Lower leg skin (tissue), 4 donors: ENCODE measurements at regions not wholly inside any gene's neighbourhood (a gene's known extent, or its start where the extent isn't known, plus 50 kb on each side); places are given as distances from the start of the nearest gene placed in this dataset.

Source experiments
- DNase-seq, 2 donors: peaks; one replicate each; pipeline ENCODE4 v3.0.0-alpha.2; 2019; ENCODE audit warnings: low spot score in 2 of 2
- H3K4me3 ChIP-seq: fragments of 200-600 bp; sonication (generic); 2 replicates; pipeline ENCODE4 v1.5.1; 2017; ENCODE audit warnings: mild to moderate bottlenecking, low read depth; ENCODE audit not compliant: poor library complexity, severe bottlenecking
- POLR2A ChIP-seq, 2 donors: fragments of 450-650 bp; IDR thresholded peaks; one replicate each; pipeline ENCODE4 v1.6.1; 2016 to 2017; ENCODE audit warnings: antibody characterized with exemption in 2 of 2, mild to moderate bottlenecking in 1 of 2, moderate library complexity in 1 of 2
- whole genome bisulfite sequencing, 2 donors: methylation state at CpG; one replicate each; pipeline ENCODE4 v1.1.5; 2018; 5-methylcytosine and 5-hydroxymethylcytosine counted together
- intact Hi-C: fragments of 100-400 bp; cut with DNase I; formaldehyde crosslinking; loops from one replicate; pipeline ENCODE4 v1.15.0; 2023; ENCODE audit warnings: low total_unique reads
- TF ChIP-seq, protein P1 (sequence below), 3 donors: fragments of 450-650 bp; IDR thresholded peaks; one replicate each; pipeline ENCODE4 v1.5.1; 2016; ENCODE audit warnings: antibody characterized with exemption in 3 of 3, mild to moderate bottlenecking in 3 of 3, moderate library complexity in 2 of 3

DNA sequence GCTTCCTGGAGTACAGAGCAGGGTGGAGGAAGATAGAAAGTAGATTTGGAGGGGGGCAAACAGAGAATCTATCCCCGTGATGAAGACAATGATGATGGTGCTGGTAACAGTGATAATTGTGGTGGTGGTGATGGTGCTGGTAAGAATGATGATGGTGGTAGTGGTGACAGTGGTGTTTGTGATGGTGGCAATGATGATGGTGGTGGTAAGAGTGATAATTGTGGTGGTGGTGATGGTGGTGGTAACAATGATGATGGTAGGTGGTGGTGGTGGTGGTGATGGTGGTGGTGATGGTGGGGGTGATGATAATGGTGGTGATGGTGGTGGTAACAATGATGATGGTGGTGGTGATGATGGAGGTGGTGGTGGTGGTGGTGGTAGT, 169.8 kb downstream of the TSHZ3 start:
- H3K4me3 ChIP-seq = no peak overlapping the region
- intact Hi-C loops = no loop called here
- 87 to 92% methylated on average over 1 of the region's 1 CpG for WGBS, 2 donors
- TF ChIP-seq, protein P1, sequence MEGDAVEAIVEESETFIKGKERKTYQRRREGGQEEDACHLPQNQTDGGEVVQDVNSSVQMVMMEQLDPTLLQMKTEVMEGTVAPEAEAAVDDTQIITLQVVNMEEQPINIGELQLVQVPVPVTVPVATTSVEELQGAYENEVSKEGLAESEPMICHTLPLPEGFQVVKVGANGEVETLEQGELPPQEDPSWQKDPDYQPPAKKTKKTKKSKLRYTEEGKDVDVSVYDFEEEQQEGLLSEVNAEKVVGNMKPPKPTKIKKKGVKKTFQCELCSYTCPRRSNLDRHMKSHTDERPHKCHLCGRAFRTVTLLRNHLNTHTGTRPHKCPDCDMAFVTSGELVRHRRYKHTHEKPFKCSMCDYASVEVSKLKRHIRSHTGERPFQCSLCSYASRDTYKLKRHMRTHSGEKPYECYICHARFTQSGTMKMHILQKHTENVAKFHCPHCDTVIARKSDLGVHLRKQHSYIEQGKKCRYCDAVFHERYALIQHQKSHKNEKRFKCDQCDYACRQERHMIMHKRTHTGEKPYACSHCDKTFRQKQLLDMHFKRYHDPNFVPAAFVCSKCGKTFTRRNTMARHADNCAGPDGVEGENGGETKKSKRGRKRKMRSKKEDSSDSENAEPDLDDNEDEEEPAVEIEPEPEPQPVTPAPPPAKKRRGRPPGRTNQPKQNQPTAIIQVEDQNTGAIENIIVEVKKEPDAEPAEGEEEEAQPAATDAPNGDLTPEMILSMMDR (IDR thresholded peaks at IDR 0.05) = no peak
- TF ChIP-seq POLR2A (IDR thresholded peaks at IDR 0.05) = no peak
- no peak for DNase-seq

DNA sequence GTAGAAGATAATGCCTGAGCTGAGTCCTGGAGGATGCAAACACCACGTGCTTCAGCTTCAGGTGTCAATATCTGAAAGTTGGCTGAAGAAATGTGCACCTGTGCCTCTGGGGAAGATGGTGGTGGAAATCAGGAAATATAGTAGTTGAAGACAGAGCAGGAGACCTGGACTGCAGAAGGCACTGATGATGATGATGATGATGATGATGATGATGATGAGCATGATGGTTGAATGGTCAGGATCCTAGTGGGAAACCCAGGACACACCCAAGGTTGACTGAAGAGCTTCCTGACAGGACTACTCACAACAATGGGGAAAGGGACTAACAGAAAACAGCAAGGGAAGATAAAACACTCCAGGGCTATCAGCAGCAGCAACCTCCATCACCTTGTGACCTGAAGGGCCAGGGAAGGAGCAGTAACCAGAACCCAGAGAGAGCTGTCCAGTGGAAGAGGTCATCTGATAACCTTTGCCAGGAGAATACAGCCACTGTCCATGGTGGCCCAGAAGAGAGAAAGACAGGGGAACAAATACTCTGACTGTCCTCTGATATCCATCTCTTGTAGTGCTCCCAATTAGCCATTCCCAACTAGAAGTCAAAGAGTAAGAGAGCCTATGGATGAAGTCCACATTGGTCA, 170.3 kb downstream of the TSHZ3 start:
- WGBS, 2 donors = 86 to 95% methylated on average over 1 of the region's 1 CpG
- TF ChIP-seq, protein P1 (IDR thresholded peaks at IDR 0.05) = no peak
- TF ChIP-seq POLR2A (IDR thresholded peaks at IDR 0.05) = no peak
- intact Hi-C loops = no loop called here
- no peak for DNase-seq
- no peak overlapping the region for H3K4me3 ChIP-seq

DNA sequence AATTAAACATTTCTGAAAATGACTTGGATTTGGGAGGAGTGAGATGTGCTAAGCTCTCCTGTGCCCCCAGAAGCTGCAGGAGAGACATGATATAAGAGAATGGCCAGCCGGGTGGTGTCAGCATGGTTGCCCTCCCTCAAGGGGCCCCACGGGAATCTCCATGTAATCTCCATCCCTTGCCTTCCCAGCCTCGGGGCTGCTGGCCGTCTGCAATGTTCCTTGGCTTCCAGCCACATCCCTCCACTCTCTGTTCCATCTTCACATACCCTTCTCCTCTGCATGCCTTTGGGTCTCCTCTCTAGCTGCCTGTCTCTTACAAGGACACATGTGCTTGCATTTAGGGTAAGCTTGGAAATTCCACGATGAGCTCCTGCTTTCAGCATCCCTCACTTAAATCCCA, 172.0 kb downstream of the TSHZ3 start:
- intact Hi-C loops = no loop called here
- H3K4me3 ChIP-seq = no peak overlapping the region
- DNase-seq = peak in 1 of 2 donors; percentile 60
- 35 to 40% methylated on average over 5 of the region's 5 CpGs for WGBS, 2 donors
- TF ChIP-seq POLR2A (IDR thresholded peaks at IDR 0.05) = no peak

DNA sequence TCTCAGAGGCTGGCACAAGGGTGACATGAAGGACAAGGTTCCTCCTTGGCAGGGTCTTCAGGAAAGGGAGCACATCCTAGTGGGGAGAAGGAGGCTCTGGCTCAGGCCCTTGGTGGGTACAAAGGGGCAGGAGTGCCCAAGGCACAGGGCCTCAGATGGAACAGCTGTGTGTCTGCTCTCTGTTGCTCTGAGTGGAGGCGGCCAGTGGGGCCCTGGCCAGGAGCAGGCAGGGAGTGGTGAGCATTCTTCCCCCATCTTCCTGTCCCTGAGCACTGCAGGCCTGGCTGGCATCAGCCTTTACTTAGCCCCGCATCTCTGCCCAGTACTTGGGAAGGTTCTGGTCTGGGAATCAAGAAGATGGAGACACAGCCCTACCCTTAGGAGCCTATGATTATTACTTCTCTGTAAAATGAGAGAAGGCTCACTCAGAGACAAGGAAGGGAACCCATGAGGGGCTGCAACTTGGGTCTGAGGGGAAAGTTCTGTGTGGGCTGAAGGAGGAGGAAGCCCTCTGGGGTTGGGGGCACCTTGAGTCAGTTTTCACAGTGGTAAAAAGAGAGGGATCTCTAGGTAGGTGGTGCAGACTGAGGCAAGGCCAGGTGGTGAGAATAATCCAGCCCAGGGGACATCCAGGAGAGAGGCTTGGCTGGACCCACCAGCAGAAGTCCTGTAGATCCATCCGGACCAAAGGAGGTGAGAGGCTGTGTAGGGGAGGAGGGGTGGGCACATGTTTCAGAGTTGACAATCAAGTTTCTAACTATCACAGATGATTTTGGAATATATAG, 173.5 kb downstream of the TSHZ3 start:
- intact Hi-C loops = no loop called here
- WGBS, 2 donors = 73 to 77% methylated on average over 3 of the region's 3 CpGs
- DNase-seq = peak in 1 of 2 donors; percentile 61
- no peak overlapping the region for H3K4me3 ChIP-seq
- no peak for TF ChIP-seq POLR2A (IDR thresholded peaks at IDR 0.05)
- TF ChIP-seq, protein P1 (IDR thresholded peaks at IDR 0.05) = no peak

DNA sequence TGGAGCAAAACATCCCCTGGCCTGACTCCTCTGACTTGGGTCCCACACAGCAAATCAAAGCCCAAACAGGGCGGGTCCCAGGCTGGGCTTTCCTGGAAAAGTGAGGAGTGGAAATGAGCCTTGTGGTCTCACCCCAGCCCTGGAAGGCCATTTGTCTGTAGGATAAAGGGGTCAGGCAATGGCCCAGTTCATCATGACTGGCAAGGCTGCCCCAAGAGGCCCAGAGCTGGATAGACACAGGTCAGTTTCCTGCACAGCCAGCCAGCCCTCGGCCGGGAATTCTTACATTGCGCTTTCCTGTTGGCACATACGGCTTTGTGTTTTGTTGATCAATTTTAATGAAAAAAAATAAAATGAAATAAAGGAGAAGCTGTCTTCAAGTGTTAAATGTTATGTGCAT, 174.3 kb downstream of the TSHZ3 start:
- TF ChIP-seq POLR2A (IDR thresholded peaks at IDR 0.05) = no peak
- TF ChIP-seq, protein P1 (IDR thresholded peaks at IDR 0.05) = no peak
- H3K4me3 ChIP-seq = no peak overlapping the region
- intact Hi-C loops = no loop called here
- DNase-seq = peak in 1 of 2 donors; percentile 81
- WGBS, 2 donors = 60 to 64% methylated on average over 5 of the region's 5 CpGs

DNA sequence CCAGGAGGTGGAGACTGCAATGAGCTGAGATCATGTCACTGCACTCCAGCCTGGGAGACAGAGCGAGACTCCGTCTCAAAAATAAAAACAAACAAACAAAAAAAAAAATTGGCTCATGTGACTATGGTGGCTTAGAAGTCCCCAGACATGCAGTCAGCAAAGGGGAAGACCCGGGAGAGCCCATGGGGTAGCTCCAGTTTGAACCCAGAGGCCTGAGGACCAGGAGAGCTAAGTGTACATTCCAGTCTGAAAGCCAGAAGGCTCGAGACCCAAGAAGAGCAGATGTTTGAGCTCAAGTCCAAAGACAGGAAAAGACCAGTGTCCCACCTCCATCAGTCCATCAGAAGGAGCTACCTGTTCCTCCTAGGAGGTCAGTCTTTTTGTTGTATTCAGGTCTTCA, 175.2 kb downstream of the TSHZ3 start:
- no peak for TF ChIP-seq POLR2A (IDR thresholded peaks at IDR 0.05)
- TF ChIP-seq, protein P1 (IDR thresholded peaks at IDR 0.05) = no peak
- intact Hi-C loops = no loop called here
- WGBS, 2 donors = 76 to 86% methylated on average over 4 of the region's 4 CpGs
- DNase-seq = no peak
- no peak overlapping the region for H3K4me3 ChIP-seq
